ENCODE measurements at regions not wholly inside any gene's neighbourhood (a gene's known extent, or its start where the extent isn't known, plus 50 kb on each side); places are given as distances from the start of the nearest gene placed in this dataset.

- no peak for TF ChIP-seq POLR2A (conservative IDR thresholded peaks at IDR 0.05)
- no peak for TF ChIP-seq EZH2 (IDR thresholded peaks at IDR 0.05; ENCODE audit: borderline replicate concordance, low read depth, low read length)
- TF ChIP-seq HCFC1 (IDR thresholded peaks at IDR 0.05; ENCODE audit: low read depth, low read length), result no peak
These were observed 89.9 kb upstream of the RALGAPA2 start for GRCh38 chr20:20802328-20802727.

Measured in K562 (cell line).